Parathyroid adenoma (tissue), 2 donors: ENCODE measurements at regions not wholly inside any gene's neighbourhood (a gene's known extent, or its start where the extent isn't known, plus 50 kb on each side); places are given as distances from the start of the nearest gene placed in this dataset.

Source experiments
- H2AFZ ChIP-seq: fragments of 300-600 bp; sonication (generic); one replicate; pipeline ENCODE4 v1.7.0; 2017; ENCODE audit warnings: antibody characterized with exemption, mild to moderate bottlenecking
- H3K27ac ChIP-seq: fragments of 300-600 bp; sonication (generic); one replicate; pipeline ENCODE4 v1.7.0; 2017
- H3K27me3 ChIP-seq: fragments of 300-600 bp; sonication (generic); one replicate; pipeline ENCODE4 v1.7.0; 2017; ENCODE audit warnings: low read length; ENCODE audit not compliant: control insufficient read depth, insufficient read depth
- H3K36me3 ChIP-seq: fragments of 300-600 bp; sonication (generic); one replicate; pipeline ENCODE4 v1.7.0; 2017; ENCODE audit warnings: low read length; ENCODE audit not compliant: control insufficient read depth, insufficient read depth
- H3K4me1 ChIP-seq: fragments of 300-600 bp; sonication (generic); one replicate; pipeline ENCODE4 v1.7.0; 2017; ENCODE audit warnings: control low read depth
- H3K4me2 ChIP-seq: fragments of 300-600 bp; sonication (generic); one replicate; pipeline ENCODE4 v1.7.0; 2017; ENCODE audit warnings: low read length
- H3K4me3 ChIP-seq: fragments of 300-600 bp; sonication (generic); one replicate; pipeline ENCODE4 v1.7.0; 2017; ENCODE audit warnings: low read depth, low read length
- H3K79me2 ChIP-seq: fragments of 300-600 bp; sonication (generic); one replicate; pipeline ENCODE4 v1.7.0; 2017; ENCODE audit warnings: control low read depth
- H3K9ac ChIP-seq: fragments of 300-600 bp; sonication (generic); one replicate; pipeline ENCODE4 v1.7.0; 2017; ENCODE audit warnings: mild to moderate bottlenecking
- H3K9me3 ChIP-seq: fragments of 300-600 bp; sonication (generic); one replicate; pipeline ENCODE4 v1.7.0; 2017; ENCODE audit warnings: low read length; ENCODE audit not compliant: control insufficient read depth
- TF ChIP-seq, protein P1 (sequence below): fragments of 300-600 bp; sonication (generic); IDR thresholded peaks from one replicate; pipeline ENCODE4 v1.7.0; 2017; ENCODE audit warnings: antibody characterized with exemption, mild to moderate bottlenecking
- donor health status: primary hyperparathyroidism.

DNA sequence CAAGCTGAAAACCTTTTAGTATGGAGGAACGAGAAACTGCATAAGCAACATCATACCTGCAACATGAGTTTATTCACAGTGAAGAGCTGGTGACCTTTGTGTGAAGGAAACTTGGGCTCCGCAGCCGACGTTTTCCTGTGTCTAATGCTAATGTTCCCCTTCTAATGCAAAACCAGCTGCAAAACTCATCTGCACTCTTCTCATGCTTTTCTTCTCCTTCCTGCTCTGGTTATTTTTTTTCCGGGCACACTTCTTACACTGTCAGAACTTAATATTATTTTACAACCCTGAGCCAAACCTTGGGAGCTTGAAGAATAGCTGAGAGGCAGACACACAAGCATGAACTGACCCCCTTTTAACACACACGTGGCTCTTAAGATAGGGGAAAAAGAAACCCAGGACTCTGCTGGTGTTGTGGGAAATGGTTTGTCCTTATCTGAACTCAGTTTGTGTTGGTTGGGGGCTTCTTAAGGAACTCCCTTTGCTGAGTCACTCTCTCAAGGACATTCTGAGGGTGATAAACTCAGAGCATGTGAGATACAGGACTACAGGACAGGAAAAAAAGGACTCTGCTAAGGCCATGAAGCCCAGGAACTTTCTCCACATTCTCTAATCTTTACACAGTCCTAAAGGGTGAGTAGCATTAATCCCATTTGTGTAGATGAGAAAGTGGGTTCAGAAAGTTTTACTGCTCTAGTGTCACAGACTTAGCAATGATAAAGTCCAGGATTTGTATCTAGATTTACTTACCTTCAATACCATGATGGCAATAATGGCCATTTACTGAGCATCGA is 439.3 kb upstream of the TRIB2 start:
- Histone ChIP-seq H2AFZ (no peak overlapping the region), H3K4me1 (no peaks in the 10 kb centered on the region), H3K27me3 (no peaks in the 10 kb centered on the region), H3K9ac (no peak overlapping the region), H3K79me2 (no peaks in the 10 kb centered on the region), H3K36me3 (no peaks in the 10 kb centered on the region), H3K4me2 (no peak overlapping the region), H3K4me3 (no peak overlapping the region), H3K9me3 (no peaks in the 10 kb centered on the region), H3K27ac (no peak overlapping the region)
- TF ChIP-seq, protein P1, sequence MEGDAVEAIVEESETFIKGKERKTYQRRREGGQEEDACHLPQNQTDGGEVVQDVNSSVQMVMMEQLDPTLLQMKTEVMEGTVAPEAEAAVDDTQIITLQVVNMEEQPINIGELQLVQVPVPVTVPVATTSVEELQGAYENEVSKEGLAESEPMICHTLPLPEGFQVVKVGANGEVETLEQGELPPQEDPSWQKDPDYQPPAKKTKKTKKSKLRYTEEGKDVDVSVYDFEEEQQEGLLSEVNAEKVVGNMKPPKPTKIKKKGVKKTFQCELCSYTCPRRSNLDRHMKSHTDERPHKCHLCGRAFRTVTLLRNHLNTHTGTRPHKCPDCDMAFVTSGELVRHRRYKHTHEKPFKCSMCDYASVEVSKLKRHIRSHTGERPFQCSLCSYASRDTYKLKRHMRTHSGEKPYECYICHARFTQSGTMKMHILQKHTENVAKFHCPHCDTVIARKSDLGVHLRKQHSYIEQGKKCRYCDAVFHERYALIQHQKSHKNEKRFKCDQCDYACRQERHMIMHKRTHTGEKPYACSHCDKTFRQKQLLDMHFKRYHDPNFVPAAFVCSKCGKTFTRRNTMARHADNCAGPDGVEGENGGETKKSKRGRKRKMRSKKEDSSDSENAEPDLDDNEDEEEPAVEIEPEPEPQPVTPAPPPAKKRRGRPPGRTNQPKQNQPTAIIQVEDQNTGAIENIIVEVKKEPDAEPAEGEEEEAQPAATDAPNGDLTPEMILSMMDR, result no peak

DNA sequence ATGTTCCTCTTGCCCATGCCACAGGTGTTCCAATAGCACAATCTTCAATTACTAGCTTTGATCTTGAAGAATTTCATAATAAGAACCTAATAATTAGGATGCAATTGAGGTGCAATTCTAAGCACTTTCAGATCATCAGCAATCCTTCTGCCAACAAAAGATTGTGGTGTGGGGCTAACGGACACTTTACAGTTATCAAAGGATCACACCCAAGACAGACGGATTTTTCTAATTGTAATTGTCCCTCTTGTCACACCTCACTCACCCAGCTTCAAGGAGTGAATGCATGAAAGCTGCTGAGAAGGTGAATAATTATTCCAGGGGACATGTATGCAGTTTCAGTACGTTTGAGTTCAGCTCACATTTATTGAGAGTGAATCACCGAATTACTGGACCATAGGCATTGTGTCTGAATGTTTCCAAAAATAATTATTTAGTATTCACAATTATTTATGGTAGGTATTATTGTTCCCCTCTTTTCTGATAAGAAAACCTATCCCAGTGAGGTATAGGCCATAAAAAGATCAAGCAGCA is 438.5 kb upstream of the TRIB2 start:
- Histone ChIP-seq H2AFZ (no peak overlapping the region), H3K4me3 (no peak overlapping the region), H3K4me1 (no peaks in the 10 kb centered on the region), H3K9me3 (no peaks in the 10 kb centered on the region), H3K4me2 (no peak overlapping the region), H3K79me2 (no peaks in the 10 kb centered on the region), H3K27me3 (no peaks in the 10 kb centered on the region), H3K36me3 (no peaks in the 10 kb centered on the region), H3K27ac (no peak overlapping the region), H3K9ac (no peak overlapping the region)
- TF ChIP-seq, protein P1, result no peak

DNA sequence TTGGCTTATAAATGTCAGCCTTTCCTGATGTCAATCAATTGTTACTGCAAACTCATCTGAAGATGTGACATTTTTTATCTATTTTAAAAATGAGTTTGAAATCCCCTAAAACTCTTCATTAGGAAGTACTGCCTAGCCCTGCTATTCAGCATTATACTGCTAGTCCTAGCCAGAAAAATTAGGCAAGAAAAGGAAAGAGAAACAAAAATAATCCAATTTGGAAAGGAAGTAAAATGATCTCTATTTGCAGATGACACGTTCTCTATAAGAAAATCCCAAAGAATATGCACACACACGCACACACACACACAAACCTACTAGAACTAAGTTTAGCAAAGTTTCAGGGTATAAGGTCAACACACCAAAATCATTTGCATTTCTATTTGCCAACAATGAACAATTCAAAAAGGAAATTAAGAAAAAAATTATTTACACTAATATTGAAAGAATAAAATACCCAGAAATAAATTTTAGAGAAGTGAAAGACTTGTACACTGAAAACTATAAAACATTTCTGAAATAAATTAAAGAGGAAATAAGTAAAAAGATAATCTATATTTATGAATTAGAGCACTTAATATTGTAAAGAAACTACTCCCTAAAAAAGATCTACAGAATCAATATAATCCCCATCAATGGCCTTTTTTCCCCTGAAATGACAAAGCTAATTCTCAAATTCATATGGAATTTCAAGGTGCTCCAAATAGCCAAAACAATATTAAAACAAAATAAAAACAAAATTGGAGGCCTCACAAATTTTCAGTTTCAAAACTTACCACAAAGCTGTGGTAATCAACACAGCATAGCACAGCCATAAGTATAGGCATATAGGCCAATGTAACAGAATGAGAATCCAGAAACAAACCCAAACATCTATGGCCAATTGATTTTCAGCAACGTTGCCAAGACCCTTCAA is 433.7 kb upstream of the TRIB2 start:
- H3K9me3 ChIP-seq, result no peaks in the 10 kb centered on the region
- no peak overlapping the region for H3K4me3 ChIP-seq
- H2AFZ ChIP-seq, result no peak overlapping the region
- H3K27me3 ChIP-seq, result no peaks in the 10 kb centered on the region
- no peak overlapping the region for H3K9ac ChIP-seq
- H3K79me2 ChIP-seq, result no peaks in the 10 kb centered on the region
- no peaks in the 10 kb centered on the region for H3K4me1 ChIP-seq
- TF ChIP-seq, protein P1, result no peak
- no peak overlapping the region for H3K4me2 ChIP-seq
- no peaks in the 10 kb centered on the region for H3K36me3 ChIP-seq
- no peak overlapping the region for H3K27ac ChIP-seq

DNA sequence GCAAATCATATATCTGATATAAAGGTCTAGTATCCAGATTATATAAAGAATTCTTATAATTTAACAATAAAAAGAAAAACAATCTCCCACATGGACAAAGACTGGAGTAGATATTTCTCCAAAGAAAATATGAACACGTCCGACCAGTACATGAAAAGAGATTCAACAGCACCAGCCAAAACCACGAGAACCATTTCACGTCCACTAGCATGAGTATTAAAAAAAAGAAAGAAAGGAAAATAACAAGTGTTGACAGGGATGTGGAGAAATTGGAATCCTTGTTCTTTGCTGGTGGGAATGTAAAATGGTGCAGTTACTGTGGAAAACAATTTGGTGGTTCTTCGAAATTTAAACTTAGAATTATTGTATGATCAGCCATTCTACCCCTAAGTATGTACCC is 432.7 kb upstream of the TRIB2 start:
- no peaks in the 10 kb centered on the region for H3K9me3 ChIP-seq
- TF ChIP-seq, protein P1, result no peak
- H3K79me2 ChIP-seq, result no peaks in the 10 kb centered on the region
- H2AFZ ChIP-seq, result no peak overlapping the region
- H3K4me2 ChIP-seq, result no peak overlapping the region
- no peak overlapping the region for H3K4me3 ChIP-seq
- H3K27ac ChIP-seq, result no peak overlapping the region
- no peaks in the 10 kb centered on the region for H3K36me3 ChIP-seq
- H3K4me1 ChIP-seq, result no peaks in the 10 kb centered on the region
- H3K27me3 ChIP-seq, result no peaks in the 10 kb centered on the region
- no peak overlapping the region for H3K9ac ChIP-seq
